LoVo (cell line): ENCODE measurements at regions not wholly inside any gene's neighbourhood (a gene's known extent, or its start where the extent isn't known, plus 50 kb on each side); places are given as distances from the start of the nearest gene placed in this dataset.
"Not testable (repeated sequence)": the region's sequence is repeated elsewhere in the genome, so short reads cannot be mapped to it uniquely, and the experiment has no call there.

ENCODE experiments used
- DNase-seq: peaks from one replicate; pipeline ENCODE4 v3.0.0-alpha.2; 2016; ENCODE audit warnings: low spot score

DNA sequence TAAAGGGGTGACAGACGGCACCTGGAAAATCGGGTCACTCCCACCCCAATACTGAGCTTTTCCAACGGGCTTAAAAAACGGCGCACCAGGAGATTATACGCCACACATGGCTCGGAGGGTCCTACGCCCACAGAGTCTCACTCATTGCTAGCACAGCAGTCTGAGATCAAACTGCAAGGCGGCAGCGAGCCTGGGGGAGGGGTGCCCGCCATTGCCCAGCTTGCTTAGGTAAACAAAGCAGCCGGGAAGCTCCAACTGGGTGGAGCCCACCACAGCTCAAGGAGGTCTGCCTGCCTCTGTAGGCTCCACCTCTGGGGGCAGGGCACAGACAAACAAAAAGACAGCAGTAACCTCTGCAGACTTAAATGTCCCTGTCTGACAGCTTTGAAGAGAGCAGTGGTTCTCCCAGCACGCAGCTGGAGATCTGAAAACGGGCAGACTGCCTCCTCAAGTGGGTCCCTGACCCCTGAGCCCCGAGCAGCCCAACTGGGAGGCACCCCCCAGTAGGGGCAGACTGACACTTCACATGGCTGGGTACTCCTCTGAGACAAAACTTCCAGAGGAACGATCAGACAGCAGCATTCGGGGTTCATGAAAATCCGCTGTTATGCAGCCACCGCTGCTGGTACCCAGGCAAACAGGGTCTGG lies 162.8 kb upstream of the GJE1 start:
- not testable (repeated sequence) for DNase-seq

DNA sequence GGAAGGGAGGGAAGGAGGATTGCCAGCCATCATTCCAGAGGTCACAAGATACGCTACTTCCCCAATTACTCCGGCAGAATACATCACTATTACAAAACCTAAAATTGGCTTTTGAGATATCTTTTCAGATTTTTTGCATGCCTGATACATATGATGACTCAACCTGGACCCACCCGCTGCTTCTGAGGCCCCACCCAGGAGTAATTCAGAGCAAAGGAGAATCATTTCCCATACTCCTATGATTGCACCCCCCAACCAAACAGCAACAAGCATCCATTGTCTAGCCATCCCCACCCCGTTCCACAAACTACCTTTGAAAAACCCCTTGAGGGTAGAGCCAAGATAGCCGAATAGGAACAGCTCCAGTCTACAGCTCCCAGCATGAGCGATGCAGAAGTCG lies 163.5 kb upstream of the GJE1 start:
- DNase-seq: no peak

DNA sequence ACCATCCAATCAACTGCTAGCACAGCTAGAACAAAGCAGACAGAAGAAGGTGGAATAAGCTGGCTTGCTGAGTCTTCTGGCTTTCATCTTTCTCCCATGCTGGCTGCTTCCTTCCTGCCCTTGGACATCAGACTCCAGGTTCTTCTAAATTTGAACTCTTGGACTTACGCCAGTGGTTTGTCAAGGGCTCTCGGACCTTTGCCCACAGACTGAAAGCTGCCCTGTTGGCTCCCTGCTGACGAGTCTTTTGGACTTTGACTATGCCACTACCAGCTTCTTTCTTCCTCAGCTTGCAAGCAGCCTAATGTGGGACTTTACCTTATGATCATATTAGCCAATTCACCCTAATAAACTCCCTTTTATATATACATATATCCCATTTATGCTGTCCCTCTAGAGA lies 164.1 kb upstream of the GJE1 start:
- no peak for DNase-seq

DNA sequence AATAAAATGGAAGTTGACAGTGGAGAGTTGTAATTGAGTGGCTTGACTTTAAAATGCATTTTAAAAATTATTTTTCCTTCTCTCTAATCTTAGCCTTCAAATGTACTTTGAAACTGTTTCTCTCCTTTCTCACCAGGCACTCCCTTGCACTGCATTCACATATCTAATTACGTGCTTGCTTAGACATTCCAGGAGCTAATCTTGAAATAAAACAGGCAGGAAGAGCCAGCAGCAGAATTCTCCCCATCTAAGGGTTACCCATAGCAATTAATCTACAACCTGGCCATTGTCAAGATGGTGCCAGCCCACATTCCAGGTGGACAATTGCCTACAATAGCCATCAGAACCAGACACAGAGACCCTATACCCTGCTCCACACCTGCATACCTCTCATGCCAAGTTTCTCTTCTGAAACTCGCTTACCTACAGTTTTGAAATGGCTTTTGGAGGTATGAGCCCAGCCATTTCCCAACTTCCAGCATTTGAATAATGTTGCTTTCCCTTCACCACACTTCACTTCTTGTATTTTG lies 167.6 kb upstream of the GJE1 start:
- no peak for DNase-seq

DNA sequence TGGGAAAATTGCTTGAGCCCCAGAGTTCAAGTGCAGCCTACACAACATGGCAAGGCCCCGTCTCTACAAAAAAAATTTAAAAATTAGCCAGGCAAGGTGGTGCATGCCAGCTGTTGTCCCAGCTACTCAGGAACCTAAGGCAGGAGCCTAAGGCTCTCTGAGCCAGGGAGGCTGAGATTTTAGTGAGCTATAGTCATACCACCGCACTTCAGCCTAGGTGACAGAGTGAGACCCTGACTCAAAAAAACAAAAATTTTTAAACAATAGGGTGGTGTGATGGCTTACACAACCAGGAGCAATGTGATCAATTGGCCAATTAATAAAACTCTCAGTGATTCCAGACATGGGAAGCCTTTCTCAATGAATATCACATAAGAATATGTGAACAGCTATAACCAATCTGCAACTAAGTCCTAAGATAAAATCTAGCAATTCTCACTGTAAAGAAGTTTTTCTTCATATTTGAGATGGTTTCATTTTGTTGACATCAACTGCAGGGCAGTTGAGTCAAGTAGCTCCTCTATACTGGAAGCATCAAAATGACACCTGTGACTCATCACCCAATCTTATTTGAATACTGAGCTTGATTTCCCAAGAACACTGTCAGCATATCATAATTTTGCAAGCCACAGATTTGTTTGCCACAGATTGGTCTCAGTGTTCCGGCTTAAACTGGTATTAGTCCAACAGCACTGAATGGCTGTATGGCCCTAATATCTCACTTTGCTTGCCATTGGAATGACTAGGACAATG lies 169.0 kb upstream of the GJE1 start:
- no peak for DNase-seq

DNA sequence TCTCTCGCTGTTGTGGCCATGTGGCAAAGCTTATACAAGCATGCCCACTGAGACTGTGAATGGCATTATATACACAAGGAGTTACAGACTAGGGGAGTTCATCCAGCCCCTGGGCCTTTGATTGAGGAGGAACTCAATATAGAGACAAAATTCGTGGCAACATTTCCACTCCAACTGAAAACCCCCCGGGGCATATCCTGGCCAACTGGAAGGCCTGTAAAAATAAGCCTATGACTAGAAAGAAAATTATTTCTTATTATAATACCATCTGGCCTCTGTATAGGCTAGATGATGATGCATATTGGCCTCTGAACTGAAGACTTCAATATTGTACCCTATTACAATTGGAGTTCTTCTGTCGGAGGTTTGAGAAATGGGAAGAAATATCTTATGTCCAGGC lies 175.5 kb upstream of the GJE1 start:
- DNase-seq: no peak

DNA sequence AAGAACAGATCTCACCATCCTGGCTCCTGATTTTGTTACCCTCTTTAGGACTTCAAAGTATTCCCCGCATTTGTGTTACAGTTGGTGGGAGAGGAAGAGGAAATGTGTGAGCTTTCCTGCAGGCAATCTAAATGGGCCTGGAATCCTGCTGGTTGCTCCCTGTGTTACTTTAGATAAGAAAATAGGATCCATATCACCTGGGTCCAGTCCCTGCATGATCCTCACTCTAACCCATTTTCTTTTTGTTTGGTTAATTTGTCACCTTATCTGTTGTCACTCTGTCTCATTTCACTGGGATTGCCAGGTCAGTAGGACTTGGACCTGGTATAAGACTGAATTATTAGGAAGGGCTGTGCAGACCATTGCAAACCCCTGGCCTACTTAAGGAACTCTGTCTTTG lies 175.9 kb upstream of the GJE1 start:
- DNase-seq: no peak

DNA sequence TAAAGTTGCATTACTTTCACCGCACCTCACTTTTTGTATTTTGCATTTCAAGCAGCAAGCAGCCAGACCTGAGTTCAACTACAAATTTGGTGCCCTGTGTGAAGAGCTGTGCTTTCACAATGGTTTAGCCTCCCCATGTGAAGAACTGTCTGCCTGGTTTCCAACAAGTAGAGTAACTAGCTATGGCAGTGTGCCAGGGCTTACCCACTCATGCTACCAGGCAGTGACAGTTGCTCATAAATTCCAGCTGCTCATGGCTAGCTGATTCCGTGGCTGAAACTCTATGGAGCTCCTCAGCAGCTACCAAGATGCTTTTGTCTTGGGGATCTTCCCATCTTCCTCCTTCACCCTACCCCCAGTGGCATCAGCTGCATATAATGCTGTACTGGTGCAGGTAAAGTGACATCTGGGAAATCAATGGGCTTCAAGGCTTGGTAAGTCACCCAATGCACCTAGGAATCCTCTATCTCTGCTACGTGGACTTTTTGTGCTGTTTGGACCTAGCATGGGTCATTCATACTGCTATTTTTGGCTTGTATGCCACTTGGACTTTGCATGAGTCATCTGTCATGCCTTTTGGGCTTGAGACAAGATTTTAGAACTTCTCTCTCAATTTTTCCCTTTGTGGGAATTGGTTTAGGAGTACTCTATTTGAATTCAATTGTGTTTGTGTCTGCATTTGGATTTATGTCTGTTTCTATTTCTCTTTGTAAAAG lies 176.5 kb upstream of the GJE1 start:
- no peak for DNase-seq

DNA sequence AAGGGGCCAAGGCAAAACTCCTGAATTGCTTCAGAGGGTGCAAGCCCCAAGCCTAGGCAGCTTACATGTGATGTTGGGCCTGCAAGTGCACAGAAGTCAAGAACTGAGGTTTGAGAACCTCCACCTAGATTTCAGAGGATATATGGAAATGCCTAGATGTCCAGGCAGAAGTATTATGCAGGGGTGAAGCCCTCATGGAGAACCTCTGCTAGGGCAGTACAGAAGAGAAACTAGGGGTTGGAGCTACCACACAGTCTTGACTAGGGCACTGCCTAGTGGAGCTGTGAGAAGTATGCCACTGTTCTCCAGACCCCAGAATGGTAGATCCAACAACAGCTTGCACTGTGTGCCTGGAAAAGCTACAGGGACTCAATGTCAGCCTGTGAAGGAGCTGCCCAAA lies 179.7 kb upstream of the GJE1 start:
- no peak for DNase-seq

DNA sequence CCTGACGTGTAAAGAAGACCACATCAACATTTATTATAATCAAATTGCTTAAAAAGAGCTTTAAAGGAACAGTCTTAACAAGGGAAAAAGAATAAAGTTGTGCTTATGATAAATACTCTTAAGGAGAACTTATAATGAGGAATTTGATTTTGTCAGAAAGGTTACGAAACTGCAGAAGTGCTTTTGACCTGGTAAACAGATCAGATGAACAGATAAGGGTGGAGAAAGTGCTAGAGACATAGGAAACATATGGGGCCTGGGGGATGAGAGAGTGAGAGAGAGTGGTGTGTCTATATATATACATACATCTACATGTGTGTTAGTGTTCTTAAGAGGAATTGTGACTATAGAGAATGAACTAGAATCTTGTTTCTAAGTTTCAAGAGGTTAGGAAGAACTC lies 186.2 kb upstream of the GJE1 start:
- no peak for DNase-seq

DNA sequence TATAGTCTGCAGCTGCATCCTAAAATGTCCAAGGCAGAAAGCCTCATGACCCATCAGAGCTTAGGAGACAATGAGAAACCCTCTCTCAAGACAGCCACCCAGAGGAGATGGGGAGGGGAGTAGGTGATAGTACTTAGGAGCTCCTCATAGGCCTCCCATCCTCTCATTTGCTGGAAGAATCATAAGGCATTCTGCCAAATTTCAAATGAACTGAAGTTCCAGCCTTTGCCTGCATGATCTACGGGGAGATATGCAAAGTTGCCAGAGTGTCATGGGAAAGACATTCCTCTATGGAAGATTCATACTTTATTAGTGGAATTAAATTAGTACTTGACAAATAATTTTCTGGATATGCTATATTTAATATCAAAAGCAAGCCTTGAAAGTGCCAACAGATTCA lies 194.1 kb upstream of the GJE1 start:
- no peak for DNase-seq

DNA sequence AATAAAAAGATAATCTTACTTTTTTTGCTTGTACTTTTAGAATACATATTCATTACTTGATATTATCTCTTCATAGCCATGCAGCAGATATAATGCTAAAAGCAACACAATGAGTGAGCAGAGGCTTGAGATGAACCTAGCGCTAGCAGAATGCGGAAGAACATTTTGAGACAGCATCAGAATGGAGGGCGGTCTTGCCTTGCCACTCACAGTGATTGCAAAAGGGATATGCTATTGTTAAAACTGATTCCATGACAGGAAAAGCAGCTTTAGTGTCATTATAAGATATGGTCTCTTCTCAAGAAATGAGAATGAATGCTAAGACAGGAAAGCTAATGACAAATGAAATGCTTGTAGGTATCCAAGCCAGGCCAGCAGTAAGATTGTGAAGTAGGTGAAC lies 200.0 kb upstream of the GJE1 start:
- no peak for DNase-seq

DNA sequence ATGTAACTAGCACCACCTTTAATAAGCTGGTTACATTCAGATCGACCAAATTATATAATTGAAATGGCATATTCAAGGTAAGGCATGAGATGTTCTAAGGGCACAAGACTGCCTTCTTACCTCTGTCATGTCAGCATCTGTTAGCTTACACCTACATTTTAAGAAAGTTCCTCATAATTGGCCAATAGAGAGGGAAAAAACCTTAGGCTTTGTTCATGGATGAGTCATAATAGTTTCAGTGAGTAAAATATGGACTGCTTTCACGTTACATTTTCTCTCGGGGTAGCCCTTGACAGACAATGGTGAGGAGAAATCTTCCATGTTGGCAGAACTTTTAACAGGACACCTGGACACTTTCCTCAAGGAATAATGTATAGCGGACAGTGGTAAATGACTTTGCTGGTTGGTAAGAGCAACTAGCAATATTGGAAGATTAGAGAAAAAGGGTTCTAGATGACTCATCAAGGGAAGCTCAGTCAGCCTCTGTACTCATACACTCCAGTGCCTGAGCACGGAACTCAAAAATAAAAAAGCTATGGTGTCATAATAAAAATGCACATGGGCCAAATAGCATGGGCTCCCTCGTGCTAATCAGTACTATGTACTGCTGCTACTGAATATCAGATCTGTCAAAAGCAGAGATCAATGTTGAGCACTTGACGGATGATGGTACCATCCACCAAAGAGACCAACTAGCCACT lies 206.4 kb upstream of the GJE1 start:
- not testable (repeated sequence) for DNase-seq

DNA sequence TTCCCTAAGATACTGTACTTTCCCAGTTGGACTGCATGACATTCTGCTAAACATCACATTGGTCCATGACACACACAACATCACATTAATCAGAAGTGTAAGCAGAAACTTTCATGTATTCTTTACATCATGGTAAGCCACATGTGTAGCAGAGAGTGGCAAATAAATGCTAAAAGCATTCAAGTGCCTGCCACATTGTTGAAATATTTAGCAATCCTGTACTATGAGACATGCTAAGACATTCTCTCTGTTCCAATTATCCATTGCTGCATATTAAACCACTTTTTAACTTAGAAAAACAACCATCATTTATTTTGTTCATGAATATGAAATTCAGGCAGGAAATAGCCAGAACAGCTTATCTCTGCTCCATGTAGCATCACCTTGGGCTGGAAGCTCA lies 207.7 kb upstream of the GJE1 start:
- no peak for DNase-seq

DNA sequence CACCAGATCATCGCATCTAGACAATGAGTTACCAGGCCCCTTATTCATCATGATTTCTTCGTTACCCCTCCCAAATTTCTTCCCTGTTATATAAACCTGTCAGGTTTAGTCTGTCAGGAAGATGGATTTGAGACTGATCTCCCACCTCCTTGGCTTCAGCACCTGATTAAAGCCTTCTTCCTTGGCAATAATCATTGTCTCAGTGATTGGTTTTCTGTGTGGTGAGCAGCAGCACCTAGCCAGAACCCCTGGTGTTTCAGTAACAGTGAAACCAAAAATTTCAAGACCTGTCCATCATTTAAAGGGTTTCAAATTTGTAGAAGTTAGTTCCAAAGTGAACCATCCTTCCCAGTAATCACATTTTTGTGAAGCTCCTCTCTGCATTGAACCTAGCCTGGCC lies 209.8 kb upstream of the GJE1 start:
- DNase-seq: no peak

DNA sequence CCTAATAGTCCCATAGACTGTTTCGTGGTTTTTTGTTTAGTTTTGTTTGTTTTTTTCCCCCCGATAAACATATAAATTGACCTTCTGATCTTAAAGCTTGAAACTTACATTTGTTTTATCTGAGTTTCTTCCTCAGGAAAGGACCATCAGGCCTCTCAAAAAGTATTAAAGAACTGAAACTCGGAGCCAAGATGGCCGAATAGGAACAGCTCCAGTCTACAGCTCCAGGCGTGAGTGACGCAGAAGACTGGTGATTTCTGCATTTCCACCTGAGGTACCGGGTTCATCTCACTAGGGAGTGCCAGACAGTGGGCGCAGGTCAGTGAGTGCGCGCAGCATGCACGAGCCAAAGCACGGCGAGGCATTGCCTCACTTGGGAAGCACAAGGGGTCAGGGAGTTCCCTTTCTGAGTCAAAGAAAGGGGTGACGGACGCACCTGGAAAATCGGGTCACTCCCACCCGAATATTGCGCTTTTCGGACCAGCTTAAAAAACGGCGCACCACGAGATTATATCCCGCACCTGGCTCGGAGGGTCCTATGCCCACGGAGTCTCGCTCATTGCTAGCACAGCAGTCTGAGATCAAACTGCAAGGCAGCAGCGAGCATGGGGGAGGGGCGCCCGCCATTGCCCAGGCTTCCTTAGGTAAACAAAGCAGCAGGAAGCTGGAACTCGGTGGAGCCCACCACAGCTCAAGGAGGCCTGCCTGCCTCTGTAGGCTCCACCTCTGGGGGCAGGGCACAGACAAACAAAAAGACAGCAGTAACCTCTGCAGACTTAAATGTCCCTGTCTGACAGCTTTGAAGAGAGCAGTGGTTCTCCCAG lies 215.8 kb upstream of the GJE1 start:
- not testable (repeated sequence) for DNase-seq

DNA sequence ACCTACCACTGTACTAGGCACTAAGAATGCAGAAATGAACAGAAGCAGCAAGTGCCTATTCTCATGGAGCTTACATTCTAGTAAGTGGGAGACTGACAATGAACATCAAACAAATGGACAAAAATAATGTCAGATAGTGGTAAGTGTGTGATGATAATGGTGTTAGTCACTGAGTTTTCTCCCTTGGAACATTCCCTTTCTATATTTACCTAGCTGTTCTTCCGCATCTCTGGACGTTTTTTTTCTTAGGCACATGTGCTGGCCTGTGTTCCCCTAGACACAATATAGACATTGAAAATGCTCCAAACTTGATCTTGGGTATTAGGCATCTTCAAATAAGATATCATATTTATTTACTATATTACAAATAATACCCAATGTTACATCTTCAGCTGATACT lies 218.1 kb upstream of the GJE1 start:
- DNase-seq: no peak

DNA sequence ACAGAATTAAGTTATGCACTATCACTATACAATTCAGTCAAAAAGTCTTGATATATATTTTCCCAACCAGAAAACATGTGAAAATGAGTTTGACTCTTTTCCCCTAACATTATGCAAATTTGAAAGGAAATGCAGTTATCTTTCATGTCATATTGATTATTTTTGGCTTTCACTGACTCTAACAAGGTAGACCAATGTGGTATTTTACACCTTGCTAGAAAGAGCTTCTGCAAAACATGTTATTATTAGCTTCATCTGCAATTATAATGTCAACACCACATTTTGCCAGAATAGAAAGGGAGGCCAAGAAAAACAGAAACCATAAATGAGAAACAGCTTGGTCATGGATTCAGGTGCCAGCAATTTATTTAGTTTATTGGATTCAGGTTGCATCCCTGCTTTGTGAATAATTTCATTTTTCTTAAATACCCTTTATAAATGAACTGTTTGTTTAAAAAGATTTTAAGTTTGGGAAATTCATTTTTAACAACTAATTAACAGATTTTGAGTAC lies 226.1 kb upstream of the GJE1 start:
- DNase-seq: no peak

DNA sequence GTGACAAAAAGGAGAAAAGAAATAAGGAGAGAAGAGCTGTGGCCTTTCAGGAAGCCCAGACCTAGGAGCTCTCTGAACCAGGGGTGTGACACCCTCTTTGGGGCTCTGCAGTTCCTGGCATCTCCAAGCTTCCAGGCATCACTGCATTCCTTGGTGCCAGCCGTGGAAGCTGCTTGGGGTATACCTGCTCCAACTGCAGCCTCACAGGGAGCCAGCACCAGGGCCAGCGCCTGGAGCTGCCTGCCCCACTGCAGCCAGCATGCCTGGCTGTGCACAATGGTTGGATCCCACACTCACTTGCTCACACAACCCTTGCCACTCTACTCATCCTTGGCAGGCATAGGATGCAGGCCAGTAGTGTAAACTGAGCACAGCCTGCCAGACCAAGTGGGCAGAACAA lies 242.1 kb upstream of the GJE1 start:
- no peak for DNase-seq

DNA sequence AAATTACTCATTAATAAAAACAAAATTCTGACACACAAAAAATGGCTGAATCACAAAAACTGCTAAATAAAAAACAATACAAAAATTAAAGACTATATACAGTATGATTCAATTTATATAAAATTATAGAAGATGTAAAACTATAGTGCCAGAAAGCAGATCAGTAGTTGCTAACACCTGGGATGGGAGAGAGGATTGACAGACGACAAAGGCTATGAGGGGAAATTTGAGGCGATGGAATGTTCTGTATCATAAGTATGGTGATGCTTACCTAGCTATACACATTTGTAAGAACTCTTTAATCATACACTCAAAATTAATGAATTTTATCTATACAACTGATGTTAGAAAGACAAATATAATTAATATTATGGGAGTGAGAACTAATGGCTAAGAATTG lies 247.9 kb upstream of the GJE1 start:
- DNase-seq: no peak

DNA sequence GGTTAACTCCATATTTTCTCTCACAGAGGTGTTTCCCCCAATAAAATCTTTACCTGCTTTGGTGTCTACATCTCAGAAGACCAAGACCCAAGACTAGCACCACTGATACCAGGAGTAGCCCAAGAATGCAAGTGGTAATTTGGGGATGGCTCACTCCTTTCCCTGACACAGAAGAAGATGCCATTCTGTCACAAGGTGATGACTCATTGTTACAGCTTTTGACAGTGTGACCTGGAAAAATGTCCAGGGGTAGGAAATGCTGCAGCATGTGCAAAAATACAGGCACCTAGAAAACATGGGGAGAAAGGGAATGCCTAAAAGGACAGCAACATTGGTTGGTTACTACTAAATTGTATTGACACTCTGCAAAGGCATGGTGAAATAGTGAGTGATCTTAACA lies 254.0 kb upstream of the GJE1 start:
- DNase-seq: no peak
